HepG2 (cell line): ENCODE measurements at regions not wholly inside any gene's neighbourhood (a gene's known extent, or its start where the extent isn't known, plus 50 kb on each side); places are given as distances from the start of the nearest gene placed in this dataset.

Experiments used
- ATAC-seq: fragments of 200-7000 bp; cut with Tn5 transposase; 3 replicates; pipeline ENCODE4 v1.9.1; 2020; ENCODE audit warnings: mild to moderate bottlenecking, moderate library complexity
- BruUV-seq: library from RNA; stranded (reverse); fragments of 400-500 nt; replicated peaks from 2 replicates; lab custom pipeline; 2021; lab: Mats Ljungman, UMichigan
- CTCF ChIA-PET: fragments of 300-600 bp; formaldehyde crosslinking; extraction: SDS; loops from one replicate; lab custom pipeline; 2021; ENCODE audit warnings: low total read pairs, inconsistent platforms, low intra/inter-chr PET ratio; lab: Yijun Ruan, JAX
- POLR2A ChIA-PET: fragments of 350-600 bp; sonication (Branson Sonifier 250); formaldehyde crosslinking; loops from one replicate; lab custom pipeline; 2020; ENCODE audit warnings: antibody characterized with exemption, inconsistent platforms; lab: Yijun Ruan, JAX
- DNase-seq: peaks from one replicate; pipeline ENCODE4 v3.0.0-alpha.2; 2015; ENCODE audit warnings: low spot score
- FAIRE-seq: peaks from 3 replicates; lab custom pipeline; 2011; peaks lifted over from hg19 to GRCh38; lab: Jason Lieb, UNC
- H2AFZ ChIP-seq: one replicate; pipeline ENCODE4 v1.6.1; 2011; ENCODE audit warnings: low read length, inconsistent platforms
- H3K27ac ChIP-seq: fragments of 300-600 bp; 3 replicates; pipeline ENCODE4 v1.8.0; 2011; ENCODE audit warnings: mixed run types, mild to moderate bottlenecking, mixed read lengths, low read length, inconsistent platforms; ENCODE audit not compliant: insufficient read depth; ENCODE audit errors: extremely low read length
- H3K27me3 ChIP-seq, 2 experiments: fragments of 200-600 bp in 1 of 2; 2 replicates in 1 of 2; 3 replicates in 1 of 2; pipeline versions ENCODE4 v1.6.0 to v1.8.0; 2011; ENCODE audit warnings: low read length in 2 of 2, mild to moderate bottlenecking in 2 of 2, moderate library complexity in 2 of 2, inconsistent platforms in 1 of 2; ENCODE audit not compliant: insufficient read depth in 2 of 2, control insufficient read depth in 1 of 2
- H3K36me3 ChIP-seq, 2 experiments: fragments of 200-600 bp in 1 of 2; replicated peaks in 1 of 2; 2 replicates in 1 of 2; 3 replicates in 1 of 2; pipeline versions ENCODE4 v1.5.1 to v1.8.0; 2011; ENCODE audit warnings: low read length in 2 of 2, inconsistent platforms in 1 of 2; ENCODE audit not compliant: insufficient read depth in 2 of 2, control insufficient read depth in 1 of 2
- H3K4me1 ChIP-seq: 2 replicates; pipeline ENCODE4 v1.5.1; 2012; ENCODE audit warnings: low read length, inconsistent platforms; ENCODE audit not compliant: insufficient read depth
- H3K4me2 ChIP-seq: 2 replicates; pipeline ENCODE4 v1.6.0; 2011; ENCODE audit warnings: low read depth, low read length, inconsistent platforms
- H3K4me3 ChIP-seq, 3 experiments: fragments of 200-600 bp in 1 of 3; sonication (generic), shearing (Covaris generic) in 1 of 3; replicated peaks in 1 of 3; 2 replicates each; pipeline ENCODE4 v1.5.1; 2011 to 2016; ENCODE audit warnings: low read length in 3 of 3, inconsistent platforms in 2 of 3, low read depth in 2 of 3, mild to moderate bottlenecking in 2 of 3, control low read depth in 1 of 3, mixed read lengths in 1 of 3; ENCODE audit not compliant: insufficient read depth in 1 of 3
- H3K79me2 ChIP-seq: one replicate; pipeline ENCODE4 v1.6.1; 2011; ENCODE audit warnings: low read length, inconsistent platforms; ENCODE audit not compliant: insufficient read depth
- H3K9ac ChIP-seq: 2 replicates; pipeline ENCODE4 v1.6.0; 2011; ENCODE audit warnings: mild to moderate bottlenecking, low read depth, low read length, inconsistent platforms; ENCODE audit not compliant: insufficient read depth
- H3K9me3 ChIP-seq: 2 replicates; pipeline ENCODE4 v1.5.1; 2012; ENCODE audit warnings: mild to moderate bottlenecking, low read length
- H4K20me1 ChIP-seq: 2 replicates; pipeline ENCODE4 v1.6.0; 2011; ENCODE audit warnings: inconsistent platforms, mild to moderate bottlenecking, low read length, moderate library complexity; ENCODE audit not compliant: insufficient read depth
- ATM ChIP-seq: fragments of 450-650 bp; IDR thresholded peaks from 2 replicates; pipeline ENCODE4 v1.7.1; 2017; ENCODE audit warnings: mild to moderate bottlenecking, borderline replicate concordance
- FOSL2 ChIP-seq: sonication (generic); formaldehyde crosslinking; IDR thresholded peaks from 2 replicates; pipeline ENCODE4 v1.4.0; 2020; ENCODE audit warnings: missing genetic modification reagents
- HDAC1 ChIP-seq: sonication (generic); formaldehyde crosslinking; IDR thresholded peaks from 2 replicates; pipeline ENCODE4 v1.5.1; 2020; ENCODE audit warnings: mild to moderate bottlenecking, missing genetic modification reagents
- MEIS1 ChIP-seq: sonication (generic); formaldehyde crosslinking; IDR thresholded peaks from 2 replicates; pipeline ENCODE4 v1.9.0; 2021; ENCODE audit warnings: mild to moderate bottlenecking, missing genetic modification reagents, moderate library complexity, borderline replicate concordance
- MIER2 ChIP-seq: IDR thresholded peaks from 2 replicates; pipeline ENCODE4 v1.6.1; 2016; ENCODE audit warnings: missing biosample characterization, missing genetic modification reagents
- U2AF2 ChIP-seq: fragments of 200-400 bp; formaldehyde crosslinking; IDR thresholded peaks from 2 replicates; pipeline ENCODE4 v1.6.1; 2017; ENCODE audit warnings: low read depth, mild to moderate bottlenecking, low read length
- ZFP82 ChIP-seq: sonication (generic); formaldehyde crosslinking; IDR thresholded peaks from 2 replicates; pipeline ENCODE4 v1.5.1; 2020; ENCODE audit warnings: mild to moderate bottlenecking, missing genetic modification reagents, borderline replicate concordance
- ZGPAT ChIP-seq: IDR thresholded peaks from 2 replicates; pipeline ENCODE4 v1.6.1; 2016; ENCODE audit warnings: mild to moderate bottlenecking
- ZNF790 ChIP-seq: sonication (generic); formaldehyde crosslinking; IDR thresholded peaks from 2 replicates; pipeline ENCODE4 v1.8.0; 2022; ENCODE audit warnings: missing genetic modification reagents, mild to moderate bottlenecking, borderline replicate concordance
- WGBS: methylation state at CpG from one replicate; pipeline ENCODE4 v1.1.6; 2017; ENCODE audit warnings: low lambda C conversion rate; 5-methylcytosine and 5-hydroxymethylcytosine counted together
- in situ Hi-C: cut with HindIII; loops from 2 replicates; pipeline ENCODE4 v1.10.0; 2017; ENCODE audit warnings: low pct_unique_long_range_greater_than_20kb; ENCODE audit not compliant: extremely low pct_ligation_motif_present
- intact Hi-C: fragments of 100-400 bp; cut with micrococcal nuclease; formaldehyde crosslinking; loops from one replicate; pipeline ENCODE4 v1.10.0; 2022; ENCODE audit not compliant: unreplicated experiment

GRCh38 chr2:144230033-144230432 lies 289.9 kb downstream of the ZEB2 start:
- no peak overlapping the region for H3K9ac ChIP-seq
- DNase-seq (no peak), ATAC-seq (no peak), FAIRE-seq (no peak)
- intact Hi-C loops (no loop called here), in situ Hi-C loops (no loop called here)
- H3K4me2 ChIP-seq: no peak overlapping the region
- BruUV-seq: no TSS peak
- no peaks in the 10 kb centered on the region for H3K4me1 ChIP-seq
- H3K4me3 ChIP-seq: no peak overlapping the region
- TF ChIP-seq FOSL2 (CRISPR knock-in tag): no peak
- H3K79me2 ChIP-seq: no peaks in the 10 kb centered on the region
- no peaks in the 10 kb centered on the region for H3K36me3 ChIP-seq
- no peaks in the 10 kb centered on the region for H3K27me3 ChIP-seq
- no peaks in the 10 kb centered on the region for H4K20me1 ChIP-seq
- WGBS: 91% methylated on average over 4 of the region's 4 CpGs
- no peak overlapping the region for H3K27ac ChIP-seq
- H3K9me3 ChIP-seq: no peaks in the 10 kb centered on the region
- ChIA-PET CTCF (no interaction called here), POLR2A (no interaction called here)
- H2AFZ ChIP-seq: no peak overlapping the region

- no peaks in the 10 kb centered on the region for H3K9me3 ChIP-seq
- no peaks in the 10 kb centered on the region for H4K20me1 ChIP-seq
- TF ChIP-seq ATM (no peak), HDAC1 (CRISPR knock-in tag) (no peak), MIER2 (CRISPR knock-in tag) (no peak), MEIS1 (no peak), U2AF2 (no peak), ZNF790 (no peak), ZFP82 (CRISPR knock-in tag) (no peak), ZGPAT (CRISPR knock-in tag) (no peak)
- H3K79me2 ChIP-seq: no peaks in the 10 kb centered on the region
- BruUV-seq: no TSS peak
- FAIRE-seq: no peak
- H3K27ac ChIP-seq: no peak overlapping the region
- H3K27me3 ChIP-seq: no peaks in the 10 kb centered on the region
- intact Hi-C loops (no loop called here), in situ Hi-C loops (no loop called here)
- no peak overlapping the region for H3K9ac ChIP-seq
- WGBS: 85% methylated on average over 1 of the region's 1 CpG
- H3K36me3 ChIP-seq: no peaks in the 10 kb centered on the region
- ChIA-PET POLR2A (no interaction called here), CTCF (no interaction called here)
- H3K4me3 ChIP-seq: no peak overlapping the region
- no peak for ATAC-seq
- H2AFZ ChIP-seq: no peak overlapping the region
- H3K4me2 ChIP-seq: no peak overlapping the region
- DNase-seq: no peak
- no peaks in the 10 kb centered on the region for H3K4me1 ChIP-seq
Observed at GRCh38 chr2:144229296-144229695, 290.6 kb downstream of the ZEB2 start.
